Transverse colon (tissue), 4 donors: ENCODE measurements at regions not wholly inside any gene's neighbourhood (a gene's known extent, or its start where the extent isn't known, plus 50 kb on each side); places are given as distances from the start of the nearest gene placed in this dataset.

Source experiments
- DNase-seq: peaks from one replicate; pipeline ENCODE4 v3.0.0-alpha.2; 2019
- H3K27ac ChIP-seq, 4 donors: fragments of 200-600 bp; sonication (generic); 2 replicates each; pipeline ENCODE4 v1.5.1; 2016 to 2018; ENCODE audit warnings: inconsistent platforms in 4 of 4
- H3K27me3 ChIP-seq: fragments of 200-600 bp; sonication (generic); 2 replicates; pipeline ENCODE4 v1.5.1; 2017; ENCODE audit warnings: inconsistent platforms
- H3K36me3 ChIP-seq, 4 donors: fragments of 200-600 bp; sonication (generic); 2 replicates each; pipeline ENCODE4 v1.5.1; 2017 to 2019; ENCODE audit warnings: inconsistent platforms in 4 of 4
- H3K4me1 ChIP-seq, 4 donors: fragments of 200-600 bp; sonication (generic); 2 replicates each; pipeline ENCODE4 v1.5.1; 2017 to 2020; ENCODE audit warnings: inconsistent platforms in 4 of 4
- H3K4me3 ChIP-seq, 4 donors: fragments of 200-600 bp; sonication (generic); 1 replicate in 1 of 4; 2 replicates in 3 of 4; pipeline versions ENCODE4 v1.5.1 to v1.6.1; 2017 to 2019; ENCODE audit warnings: inconsistent platforms in 4 of 4
- H3K9me3 ChIP-seq, 2 donors: fragments of 200-600 bp; sonication (generic); 2 replicates each; pipeline ENCODE4 v1.5.1; 2017 to 2019; ENCODE audit warnings: inconsistent platforms in 2 of 2
- EP300 ChIP-seq: sonication (generic); formaldehyde crosslinking; IDR thresholded peaks from one replicate; pipeline ENCODE4 v1.6.1; 2017; ENCODE audit warnings: antibody characterized with exemption, low read depth
- POLR2A ChIP-seq: fragments of 450-650 bp; IDR thresholded peaks from one replicate; pipeline ENCODE4 v1.6.1; 2016; ENCODE audit warnings: antibody characterized with exemption, mild to moderate bottlenecking, moderate library complexity
- POLR2AphosphoS5 ChIP-seq, 3 donors: sonication (generic); formaldehyde crosslinking; IDR thresholded peaks; one replicate each; pipeline ENCODE4 v1.6.1; 2016; ENCODE audit warnings: antibody characterized with exemption in 3 of 3
- WGBS, 2 donors: methylation state at CpG; one replicate each; pipeline ENCODE4 v1.1.5; 2018; ENCODE audit warnings: low coverage in 1 of 2; 5-methylcytosine and 5-hydroxymethylcytosine counted together
- in situ Hi-C, 4 donors: fragments of 200-750 bp; cut with MboI; loops; one replicate each; pipeline versions ENCODE4 v1.15.0 to v1.15.1; 2017; ENCODE audit warnings: low sequenced_read_pairs in 3 of 4, low pct_ligation_motif_present in 1 of 4, low pct_unique_long_range_greater_than_20kb in 1 of 4
- intact Hi-C: fragments of 100-400 bp; cut with DNase I; formaldehyde crosslinking; loops from one replicate; pipeline ENCODE4 v1.15.1; 2023; ENCODE audit warnings: low total_unique reads
- TF ChIP-seq, protein P1 (sequence below), 5 experiments: fragments of 200-600 bp in 3 of 5; fragments of 450-650 bp in 2 of 5; sonication (generic) in 3 of 5; IDR thresholded peaks; 1 replicate in 2 of 5; 2 replicates in 3 of 5; pipeline ENCODE4 v1.5.1; 2016 to 2017; ENCODE audit warnings: antibody characterized with exemption in 5 of 5, inconsistent platforms in 3 of 5, mild to moderate bottlenecking in 2 of 5, moderate library complexity in 1 of 5

GRCh38 chr11:115684699-115685098 is 180.5 kb upstream of the CADM1 start:
- TF ChIP-seq EP300 = no peak
- no peak for TF ChIP-seq POLR2A
- TF ChIP-seq, protein P1, sequence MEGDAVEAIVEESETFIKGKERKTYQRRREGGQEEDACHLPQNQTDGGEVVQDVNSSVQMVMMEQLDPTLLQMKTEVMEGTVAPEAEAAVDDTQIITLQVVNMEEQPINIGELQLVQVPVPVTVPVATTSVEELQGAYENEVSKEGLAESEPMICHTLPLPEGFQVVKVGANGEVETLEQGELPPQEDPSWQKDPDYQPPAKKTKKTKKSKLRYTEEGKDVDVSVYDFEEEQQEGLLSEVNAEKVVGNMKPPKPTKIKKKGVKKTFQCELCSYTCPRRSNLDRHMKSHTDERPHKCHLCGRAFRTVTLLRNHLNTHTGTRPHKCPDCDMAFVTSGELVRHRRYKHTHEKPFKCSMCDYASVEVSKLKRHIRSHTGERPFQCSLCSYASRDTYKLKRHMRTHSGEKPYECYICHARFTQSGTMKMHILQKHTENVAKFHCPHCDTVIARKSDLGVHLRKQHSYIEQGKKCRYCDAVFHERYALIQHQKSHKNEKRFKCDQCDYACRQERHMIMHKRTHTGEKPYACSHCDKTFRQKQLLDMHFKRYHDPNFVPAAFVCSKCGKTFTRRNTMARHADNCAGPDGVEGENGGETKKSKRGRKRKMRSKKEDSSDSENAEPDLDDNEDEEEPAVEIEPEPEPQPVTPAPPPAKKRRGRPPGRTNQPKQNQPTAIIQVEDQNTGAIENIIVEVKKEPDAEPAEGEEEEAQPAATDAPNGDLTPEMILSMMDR (IDR thresholded peaks at IDR 0.05) = no peak
- TF ChIP-seq POLR2AphosphoS5 (IDR thresholded peaks at IDR 0.05) = no peak
- Histone ChIP-seq H3K9me3 (no peaks in the 10 kb centered on the region), H3K4me3 (no peak overlapping the region), H3K4me1 (no peaks in the 10 kb centered on the region), H3K36me3 (no peaks in the 10 kb centered on the region), H3K27ac (no peak overlapping the region), H3K27me3 (peaks cover 3% of the 10 kb centered on the region)
- in situ Hi-C loops = loop anchor here in 3 of 4 donors (25.0 kb wide), 1 partner anchor 347 kb away; no protein-coding TSS in a partner anchor
- intact Hi-C loops = no loop called here
- 64 to 69% methylated on average over 8 of the region's 8 CpGs for WGBS, 2 donors
- DNase-seq = no peak

DNA sequence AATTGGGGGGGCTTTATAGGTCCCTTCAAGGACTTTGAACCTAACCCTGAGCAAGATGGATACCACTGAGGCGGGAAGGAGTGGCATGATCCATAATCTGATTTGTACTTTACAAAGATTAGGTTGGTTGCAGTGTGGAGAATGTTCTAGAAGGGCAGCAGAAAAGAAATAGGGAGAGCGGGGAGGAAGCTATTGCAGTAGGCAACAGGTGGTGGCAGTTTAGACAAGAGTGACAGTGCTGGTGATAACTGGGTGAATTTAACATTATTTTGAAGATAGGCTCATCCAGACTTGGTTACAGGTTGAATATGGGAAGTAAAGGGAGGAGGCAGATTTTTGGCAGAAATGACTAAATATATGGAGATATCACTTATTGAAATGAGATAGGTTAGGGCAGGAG is 179.9 kb upstream of the CADM1 start:
- Histone ChIP-seq H3K9me3 (no peaks in the 10 kb centered on the region), H3K4me1 (no peaks in the 10 kb centered on the region), H3K27ac (no peak overlapping the region), H3K36me3 (no peaks in the 10 kb centered on the region), H3K27me3 (peaks cover 3% of the 10 kb centered on the region), H3K4me3 (no peak overlapping the region)
- intact Hi-C loops (no loop called here), in situ Hi-C loops (loop anchor here in 3 of 4 donors (25.0 kb wide), 1 partner anchor 347 kb away; no protein-coding TSS in a partner anchor)
- WGBS, 2 donors = 86% methylated on average over 2 of the region's 2 CpGs
- TF ChIP-seq POLR2AphosphoS5 (IDR thresholded peaks at IDR 0.05) = no peak
- TF ChIP-seq POLR2A = no peak
- no peak for TF ChIP-seq EP300
- TF ChIP-seq, protein P1 (IDR thresholded peaks at IDR 0.05) = no peak
- DNase-seq = no peak

DNA sequence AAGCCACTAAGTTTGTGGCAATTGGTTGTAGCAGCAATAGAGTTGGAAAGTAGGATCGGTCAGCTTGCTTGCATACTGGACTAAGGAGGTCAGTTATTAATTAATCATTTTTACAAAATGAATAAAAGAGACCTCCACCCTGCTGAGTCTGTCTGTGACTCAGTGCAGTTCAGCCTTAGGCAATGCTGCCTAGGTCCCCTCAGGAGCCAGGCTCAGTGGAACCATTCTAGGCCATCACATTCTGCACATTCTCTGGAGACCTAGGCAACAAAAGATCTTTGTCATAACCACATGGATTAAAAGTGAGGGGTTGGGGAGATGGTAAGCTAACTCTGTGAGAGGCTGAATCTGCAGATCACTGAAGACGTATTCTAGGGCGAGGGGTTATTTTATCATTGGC is 178.7 kb upstream of the CADM1 start:
- no peaks in the 10 kb centered on the region for H3K4me1 ChIP-seq
- no peaks in the 10 kb centered on the region for H3K36me3 ChIP-seq
- no peak for DNase-seq
- no peak overlapping the region for H3K4me3 ChIP-seq
- intact Hi-C loops (no loop called here), in situ Hi-C loops (loop anchor here in 3 of 4 donors (25.0 kb wide), 1 partner anchor 346 kb away; no protein-coding TSS in a partner anchor)
- 33 to 73% methylated on average over 2 to 3 of the region's 3 CpGs for WGBS, 2 donors
- H3K27me3 ChIP-seq = peaks cover 2% of the 10 kb centered on the region
- H3K9me3 ChIP-seq = no peaks in the 10 kb centered on the region
- no peak overlapping the region for H3K27ac ChIP-seq
- no peak for TF ChIP-seq EP300
- TF ChIP-seq POLR2AphosphoS5 (IDR thresholded peaks at IDR 0.05) = no peak
- no peak for TF ChIP-seq POLR2A
- TF ChIP-seq, protein P1 (IDR thresholded peaks at IDR 0.05) = no peak

- in situ Hi-C loops = loop anchor here in 3 of 4 donors (25.0 kb wide), 1 partner anchor 345 kb away; no protein-coding TSS in a partner anchor
- Histone ChIP-seq H3K27ac (no peak overlapping the region), H3K4me1 (no peaks in the 10 kb centered on the region), H3K27me3 (no peaks in the 10 kb centered on the region), H3K9me3 (no peaks in the 10 kb centered on the region), H3K4me3 (no peak overlapping the region), H3K36me3 (no peaks in the 10 kb centered on the region)
- no peak for DNase-seq
- WGBS, 2 donors = 82 to 98% methylated on average over 4 to 5 of the region's 5 CpGs
- intact Hi-C loops = no loop called here
- TF ChIP-seq POLR2A (no peak), EP300 (no peak), POLR2AphosphoS5 (IDR thresholded peaks at IDR 0.05) (no peak)
- TF ChIP-seq, protein P1 (IDR thresholded peaks at IDR 0.05) = no peak
Observed at GRCh38 chr11:115682101-115682500, 177.9 kb upstream of the CADM1 start.
